Adrenal gland (tissue), 9 donors: ENCODE measurements at regions not wholly inside any gene's neighbourhood (a gene's known extent, or its start where the extent isn't known, plus 50 kb on each side); places are given as distances from the start of the nearest gene placed in this dataset.

ENCODE experiments used
- DNase-seq, 7 donors: peaks; one replicate each; pipeline ENCODE4 v3.0.0-alpha.2; 2019 to 2020
- H3K27ac ChIP-seq, 5 donors: fragments of 200-600 bp; sonication (generic) in 4 of 5; 1 replicate in 3 of 5; 2 replicates in 2 of 5; pipeline versions ENCODE4 v1.5.1 to v1.8.0; 2016 to 2020; ENCODE audit warnings: mild to moderate bottlenecking in 1 of 5
- H3K27me3 ChIP-seq: fragments of 200-600 bp; 2 replicates; pipeline ENCODE4 v1.8.0; 2021
- H3K36me3 ChIP-seq, 2 donors: fragments of 200-600 bp; replicated peaks in 1 of 2; 1 replicate in 1 of 2; 2 replicates in 1 of 2; pipeline versions ENCODE4 v1.5.1 to v1.8.0; 2018 to 2022
- H3K4me1 ChIP-seq, 2 donors: fragments of 200-600 bp; replicated peaks in 1 of 2; 1 replicate in 1 of 2; 2 replicates in 1 of 2; pipeline versions ENCODE4 v1.5.1 to v1.8.0; 2018 to 2021
- H3K4me3 ChIP-seq, 4 donors: fragments of 200-600 bp; sonication (generic) in 3 of 4; one replicate each; pipeline ENCODE4 v1.5.1; 2016 to 2018
- H3K9me3 ChIP-seq, 3 donors: fragments of 200-600 bp; sonication (generic) in 1 of 3; replicated peaks in 1 of 3; 1 replicate in 2 of 3; 2 replicates in 1 of 3; pipeline versions ENCODE4 v1.5.1 to v1.8.0; 2016 to 2021
- CTCF ChIP-seq, 6 experiments: fragments of 450-650 bp in 4 of 6; fragments of 200-600 bp in 2 of 6; sonication (generic) in 1 of 6; IDR thresholded peaks; 1 replicate in 5 of 6; 2 replicates in 1 of 6; pipeline versions ENCODE4 v1.5.1 to v1.8.0; 2016 to 2021; ENCODE audit warnings: antibody characterized with exemption in 6 of 6, mild to moderate bottlenecking in 2 of 6, moderate library complexity in 1 of 6
- POLR2A ChIP-seq, 2 donors: fragments of 450-650 bp; IDR thresholded peaks; one replicate each; pipeline ENCODE4 v1.6.1; 2017; ENCODE audit warnings: antibody characterized with exemption in 2 of 2, mild to moderate bottlenecking in 2 of 2, moderate library complexity in 1 of 2
- WGBS, 4 donors: extraction: QIAGEN DNeasy Blood & Tissue Kit in 2 of 4; methylation state at CpG; one replicate each; pipeline versions ENCODE4 v1.1.5 to v1.1.7; 2013 to 2017; 5-methylcytosine and 5-hydroxymethylcytosine counted together
- intact Hi-C, 2 donors: fragments of 100-400 bp; cut with DNase I; formaldehyde crosslinking; loops; one replicate each; pipeline versions ENCODE4 v1.14.1 to v1.15.0; 2022 to 2023
- donor health status: healthy with polysubstance abuse.
- donor health status: Bipolar disorder and iron deficiency.
- donor health status: DM: yes; HTN: yes; CAD: no.
- donor health status: DM: no; HTN: no; CAD: no.
- donor health status: DM: no; HTN: no; CAD: no.

- no peak for DNase-seq
- no peak overlapping the region for H3K4me3 ChIP-seq
- H3K36me3 ChIP-seq, result no peaks in the 10 kb centered on the region
- intact Hi-C loops, result no loop called here
- no peaks in the 10 kb centered on the region for H3K4me1 ChIP-seq
- WGBS, 4 donors, result 76 to 82% (median 80%) methylated on average over 12 to 14 of the region's 14 CpGs
- H3K9me3 ChIP-seq, result no peaks in the 10 kb centered on the region
- no peak for TF ChIP-seq POLR2A (IDR thresholded peaks at IDR 0.05)
- TF ChIP-seq CTCF (IDR thresholded peaks at IDR 0.05), result no peak
- no peak overlapping the region for H3K27ac ChIP-seq
- H3K27me3 ChIP-seq, result no peaks in the 10 kb centered on the region
These were observed 109.7 kb upstream of the SDK2 start for GRCh38 chr17:73753751-73754496.

- TF ChIP-seq CTCF (IDR thresholded peaks at IDR 0.05), result no peak
- no peak for TF ChIP-seq POLR2A (IDR thresholded peaks at IDR 0.05)
- H3K27me3 ChIP-seq, result no peaks in the 10 kb centered on the region
- H3K27ac ChIP-seq, result no peak overlapping the region
- no peaks in the 10 kb centered on the region for H3K36me3 ChIP-seq
- 88 to 94% (median 92%) methylated on average over 14 to 15 of the region's 15 CpGs for WGBS, 4 donors
- no peaks in the 10 kb centered on the region for H3K4me1 ChIP-seq
- DNase-seq, result no peak
- H3K9me3 ChIP-seq, result no peaks in the 10 kb centered on the region
- H3K4me3 ChIP-seq, result no peak overlapping the region
- intact Hi-C loops, result no loop called here
These were observed 110.7 kb upstream of the SDK2 start for GRCh38 chr17:73754886-73755400.

GRCh38 chr17:73757420-73757819 lies 113.2 kb upstream of the SDK2 start:
- no peaks in the 10 kb centered on the region for H3K4me1 ChIP-seq
- H3K4me3 ChIP-seq, result no peak overlapping the region
- intact Hi-C loops, result no loop called here
- no peak overlapping the region for H3K27ac ChIP-seq
- H3K36me3 ChIP-seq, result no peaks in the 10 kb centered on the region
- no peak for DNase-seq
- TF ChIP-seq CTCF (IDR thresholded peaks at IDR 0.05), result no peak
- TF ChIP-seq POLR2A (IDR thresholded peaks at IDR 0.05), result no peak
- 71 to 86% (median 78%) methylated on average over 11 to 12 of the region's 12 CpGs for WGBS, 4 donors
- H3K9me3 ChIP-seq, result no peaks in the 10 kb centered on the region
- H3K27me3 ChIP-seq, result no peaks in the 10 kb centered on the region

GRCh38 chr17:73758245-73758644 lies 114.0 kb upstream of the SDK2 start:
- Histone ChIP-seq H3K27ac (no peak overlapping the region), H3K4me3 (no peak overlapping the region), H3K4me1 (no peaks in the 10 kb centered on the region), H3K27me3 (no peaks in the 10 kb centered on the region), H3K36me3 (no peaks in the 10 kb centered on the region), H3K9me3 (no peaks in the 10 kb centered on the region)
- no peak for TF ChIP-seq POLR2A (IDR thresholded peaks at IDR 0.05)
- no peak for TF ChIP-seq CTCF (IDR thresholded peaks at IDR 0.05)
- no peak for DNase-seq
- WGBS, 4 donors, result 41 to 62% (median 42%) methylated on average over 7 of the region's 7 CpGs
- intact Hi-C loops, result no loop called here
